WTC11 (cell line): ENCODE measurements at regions not wholly inside any gene's neighbourhood (a gene's known extent, or its start where the extent isn't known, plus 50 kb on each side); places are given as distances from the start of the nearest gene placed in this dataset.

Source experiments
- FOXJ3 ChIP-seq: sonication (generic); formaldehyde crosslinking; IDR thresholded peaks from 2 replicates; pipeline ENCODE4 v1.9.0; 2021; ENCODE audit warnings: missing genetic modification reagents, mild to moderate bottlenecking, borderline replicate concordance
- GABPB1 ChIP-seq: sonication (generic); formaldehyde crosslinking; IDR thresholded peaks from 2 replicates; pipeline ENCODE4 v1.8.1; 2023; ENCODE audit warnings: mild to moderate bottlenecking, missing genetic modification reagents
- NR2C2 ChIP-seq: sonication (generic); formaldehyde crosslinking; IDR thresholded peaks from 2 replicates; pipeline ENCODE4 v1.8.0; 2022; ENCODE audit warnings: mild to moderate bottlenecking, missing genetic modification reagents
- OVOL2 ChIP-seq: fragments of 250-450 bp; sonication (Bioruptor Pico); IDR thresholded peaks from 2 replicates; pipeline ENCODE4 v1.9.0; 2021; ENCODE audit warnings: mild to moderate bottlenecking, borderline replicate concordance
- RELA ChIP-seq: sonication (generic); formaldehyde crosslinking; IDR thresholded peaks from 2 replicates; pipeline ENCODE4 v1.8.1; 2022; ENCODE audit warnings: missing genetic modification reagents, mild to moderate bottlenecking, borderline replicate concordance
- ZNF138 ChIP-seq: sonication (generic); formaldehyde crosslinking; conservative IDR thresholded peaks from 2 replicates; pipeline ENCODE4 v1.8.1; 2022; ENCODE audit warnings: mild to moderate bottlenecking, moderate library complexity, missing genetic modification reagents
- ZNF423 ChIP-seq: fragments of 250-450 bp; sonication (Bioruptor Pico); IDR thresholded peaks from 2 replicates; pipeline ENCODE4 v2.1.2; 2022; ENCODE audit warnings: mild to moderate bottlenecking, moderate library complexity
- TF ChIP-seq, protein P1 (sequence below): sonication (generic); formaldehyde crosslinking; IDR thresholded peaks from 2 replicates; pipeline ENCODE4 v1.8.1; 2023; ENCODE audit warnings: mild to moderate bottlenecking, missing genetic modification reagents, moderate library complexity
- TF ChIP-seq, protein P2 (sequence below): fragments of 200-600 bp; IDR thresholded peaks from 2 replicates; pipeline ENCODE4 v1.8.0; 2022; ENCODE audit warnings: antibody characterized with exemption

DNA sequence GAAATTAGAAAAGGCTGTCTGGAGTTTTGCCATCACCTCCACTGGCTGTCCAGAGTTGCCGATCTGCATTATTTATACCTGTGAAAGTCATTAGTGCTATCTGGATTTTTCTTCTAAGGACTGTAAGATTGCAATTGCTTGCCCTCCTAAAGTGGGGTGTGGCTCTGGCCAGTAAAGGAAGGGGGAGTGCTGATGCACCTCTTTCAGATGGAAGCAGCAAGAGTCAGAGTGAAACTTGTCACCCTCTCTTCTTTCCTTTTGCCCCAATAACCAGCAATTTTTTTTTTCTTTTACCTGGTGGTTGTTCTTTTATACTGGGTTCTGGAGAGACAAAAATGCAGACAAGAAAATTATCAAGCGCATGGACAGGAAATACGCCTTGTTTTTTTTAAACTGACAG is 527.4 kb upstream of the NRP1 start:
- TF ChIP-seq, protein P1, sequence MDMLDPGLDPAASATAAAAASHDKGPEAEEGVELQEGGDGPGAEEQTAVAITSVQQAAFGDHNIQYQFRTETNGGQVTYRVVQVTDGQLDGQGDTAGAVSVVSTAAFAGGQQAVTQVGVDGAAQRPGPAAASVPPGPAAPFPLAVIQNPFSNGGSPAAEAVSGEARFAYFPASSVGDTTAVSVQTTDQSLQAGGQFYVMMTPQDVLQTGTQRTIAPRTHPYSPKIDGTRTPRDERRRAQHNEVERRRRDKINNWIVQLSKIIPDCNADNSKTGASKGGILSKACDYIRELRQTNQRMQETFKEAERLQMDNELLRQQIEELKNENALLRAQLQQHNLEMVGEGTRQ (CRISPR knock-in tag): no peak
- TF ChIP-seq, protein P2, sequence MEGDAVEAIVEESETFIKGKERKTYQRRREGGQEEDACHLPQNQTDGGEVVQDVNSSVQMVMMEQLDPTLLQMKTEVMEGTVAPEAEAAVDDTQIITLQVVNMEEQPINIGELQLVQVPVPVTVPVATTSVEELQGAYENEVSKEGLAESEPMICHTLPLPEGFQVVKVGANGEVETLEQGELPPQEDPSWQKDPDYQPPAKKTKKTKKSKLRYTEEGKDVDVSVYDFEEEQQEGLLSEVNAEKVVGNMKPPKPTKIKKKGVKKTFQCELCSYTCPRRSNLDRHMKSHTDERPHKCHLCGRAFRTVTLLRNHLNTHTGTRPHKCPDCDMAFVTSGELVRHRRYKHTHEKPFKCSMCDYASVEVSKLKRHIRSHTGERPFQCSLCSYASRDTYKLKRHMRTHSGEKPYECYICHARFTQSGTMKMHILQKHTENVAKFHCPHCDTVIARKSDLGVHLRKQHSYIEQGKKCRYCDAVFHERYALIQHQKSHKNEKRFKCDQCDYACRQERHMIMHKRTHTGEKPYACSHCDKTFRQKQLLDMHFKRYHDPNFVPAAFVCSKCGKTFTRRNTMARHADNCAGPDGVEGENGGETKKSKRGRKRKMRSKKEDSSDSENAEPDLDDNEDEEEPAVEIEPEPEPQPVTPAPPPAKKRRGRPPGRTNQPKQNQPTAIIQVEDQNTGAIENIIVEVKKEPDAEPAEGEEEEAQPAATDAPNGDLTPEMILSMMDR: no peak
- no peak for TF ChIP-seq GABPB1 (CRISPR knock-in tag)
- no peak for TF ChIP-seq OVOL2 (CRISPR knock-in tag)
- no peak for TF ChIP-seq RELA (CRISPR knock-in tag)
- no peak for TF ChIP-seq ZNF423 (CRISPR knock-in tag)
- TF ChIP-seq ZNF138 (CRISPR knock-in tag): no peak
- TF ChIP-seq NR2C2: no peak
- no peak for TF ChIP-seq FOXJ3 (CRISPR knock-in tag)
